IMR-90 (cell line): ENCODE measurements at regions not wholly inside any gene's neighbourhood (a gene's known extent, or its start where the extent isn't known, plus 50 kb on each side); places are given as distances from the start of the nearest gene placed in this dataset.

ENCODE experiments used
- ATAC-seq: fragments of 200-7000 bp; cut with Tn5 transposase; 2 replicates; pipeline ENCODE4 v1.9.1; 2020; ENCODE audit warnings: low read depth, mild to moderate bottlenecking, moderate library complexity
- BruUV-seq: library from RNA; stranded (reverse); fragments of 400-500 nt; replicated peaks from 2 replicates; lab custom pipeline; 2021; lab: Mats Ljungman, UMichigan
- CTCF ChIA-PET: fragments of 300-600 bp; formaldehyde crosslinking; extraction: SDS; loops from one replicate; lab custom pipeline; 2021; ENCODE audit warnings: antibody characterized with exemption; lab: Yijun Ruan, JAX
- POLR2A ChIA-PET: fragments of 300-600 bp; sonication (Branson Sonifier 250); formaldehyde crosslinking; loops from one replicate; lab custom pipeline; 2022; ENCODE audit warnings: antibody characterized with exemption; ENCODE audit not compliant: unreplicated experiment; lab: Charles Lee
- DNase-seq: peaks from one replicate; pipeline ENCODE4 v3.0.0; 2013
- H2AFZ ChIP-seq: replicated peaks from 2 replicates; pipeline ENCODE3; 2013; ENCODE audit warnings: low read length, mild to moderate bottlenecking; ENCODE audit not compliant: poor library complexity
- H2AK5ac ChIP-seq: 2 replicates; pipeline ENCODE4 v1.6.1; 2013; ENCODE audit warnings: low read depth, low read length, inconsistent platforms
- H2AK9ac ChIP-seq: replicated peaks from 2 replicates; pipeline ENCODE3; 2013; ENCODE audit warnings: mild to moderate bottlenecking, low read depth, low read length, moderate library complexity; ENCODE audit not compliant: poor library complexity
- H2BK120ac ChIP-seq: 2 replicates; pipeline ENCODE4 v1.6.1; 2013; ENCODE audit warnings: low read depth, low read length, inconsistent platforms
- H2BK15ac ChIP-seq: 3 replicates; pipeline ENCODE4 v1.6.1; 2013; ENCODE audit warnings: low read depth, low read length, inconsistent platforms
- H2BK20ac ChIP-seq: 2 replicates; pipeline ENCODE4 v1.6.1; 2013; ENCODE audit warnings: low read depth, mild to moderate bottlenecking, inconsistent platforms, low read length, moderate library complexity
- H2BK5ac ChIP-seq: 2 replicates; pipeline ENCODE4 v1.6.1; 2013; ENCODE audit warnings: mild to moderate bottlenecking, low read depth, low read length, inconsistent platforms; ENCODE audit not compliant: poor library complexity, severe bottlenecking
- H3K14ac ChIP-seq: replicated peaks from 2 replicates; pipeline ENCODE4 v1.6.1; 2013; ENCODE audit warnings: low read depth, low read length, inconsistent platforms
- H3K18ac ChIP-seq: 2 replicates; pipeline ENCODE4 v1.6.1; 2013; ENCODE audit warnings: low read depth, low read length, control low read depth
- H3K23ac ChIP-seq: 2 replicates; pipeline ENCODE4 v1.6.1; 2013; ENCODE audit warnings: low read depth, low read length, inconsistent platforms
- H3K27ac ChIP-seq: 2 replicates; pipeline ENCODE4 v1.5.1; 2013; ENCODE audit warnings: mild to moderate bottlenecking, control low read depth, low read length; ENCODE audit not compliant: insufficient read depth
- H3K27me3 ChIP-seq: 2 replicates; pipeline ENCODE4 v1.6.1; 2013; ENCODE audit warnings: low read length; ENCODE audit not compliant: control insufficient read depth, insufficient read depth
- H3K36me3 ChIP-seq: 2 replicates; pipeline ENCODE4 v1.6.1; 2013; ENCODE audit warnings: low read length, mixed read lengths; ENCODE audit not compliant: control insufficient read depth, insufficient read depth
- H3K4ac ChIP-seq: 2 replicates; pipeline ENCODE4 v1.6.1; 2013; ENCODE audit warnings: low read depth, low read length, inconsistent platforms
- H3K4me1 ChIP-seq: 2 replicates; pipeline ENCODE4 v1.6.1; 2013; ENCODE audit warnings: low read length, mixed read lengths; ENCODE audit not compliant: control insufficient read depth, insufficient read depth
- H3K4me2 ChIP-seq: 2 replicates; pipeline ENCODE4 v1.6.1; 2013; ENCODE audit warnings: low read depth, mild to moderate bottlenecking, control low read depth, low read length, moderate library complexity
- H3K4me3 ChIP-seq: 2 replicates; pipeline ENCODE4 v1.5.1; 2013; ENCODE audit warnings: low read depth, mild to moderate bottlenecking, control low read depth, low read length, moderate library complexity; ENCODE audit not compliant: insufficient read depth
- H3K56ac ChIP-seq: 2 replicates; pipeline ENCODE4 v1.6.1; 2013; ENCODE audit warnings: low read length, inconsistent platforms; ENCODE audit not compliant: insufficient read depth; ENCODE audit errors: extremely low read depth
- H3K79me1 ChIP-seq, 2 experiments: 2 replicates each; pipeline ENCODE4 v1.6.1; 2013; ENCODE audit warnings: low read length in 2 of 2, inconsistent platforms in 1 of 2, low read depth in 1 of 2
- H3K9ac ChIP-seq: 2 replicates; pipeline ENCODE4 v1.6.1; 2013; ENCODE audit warnings: low read depth, low read length, control low read depth
- H3K9me1 ChIP-seq: 2 replicates; pipeline ENCODE4 v1.6.1; 2013; ENCODE audit warnings: low read length, inconsistent platforms; ENCODE audit not compliant: insufficient read depth
- H3K9me3 ChIP-seq: 2 replicates; pipeline ENCODE4 v1.6.1; 2013; ENCODE audit warnings: low read length; ENCODE audit not compliant: control insufficient read depth, insufficient read depth
- H4K20me1 ChIP-seq: 2 replicates; pipeline ENCODE4 v1.6.1; 2013; ENCODE audit warnings: low read length, inconsistent platforms; ENCODE audit not compliant: insufficient read depth
- H4K5ac ChIP-seq: 2 replicates; pipeline ENCODE4 v1.6.1; 2013; ENCODE audit warnings: mild to moderate bottlenecking, low read depth, low read length, control low read depth
- H4K8ac ChIP-seq, 2 experiments: 2 replicates each; pipeline ENCODE4 v1.6.1; 2013; ENCODE audit warnings: low read depth in 2 of 2, low read length in 2 of 2, control low read depth in 1 of 2, inconsistent platforms in 1 of 2
- H4K91ac ChIP-seq: 2 replicates; pipeline ENCODE4 v1.6.1; 2013; ENCODE audit warnings: low read depth, low read length, inconsistent platforms; ENCODE audit not compliant: insufficient read depth
- BHLHE40 ChIP-seq: fragments of 150-350 bp; IDR thresholded peaks from 2 replicates; pipeline ENCODE4 v1.6.1; 2016; ENCODE audit warnings: mild to moderate bottlenecking, low read depth, low read length
- CTCF ChIP-seq: conservative IDR thresholded peaks from 2 replicates; pipeline ENCODE4 v1.5.1; 2012; ENCODE audit warnings: mild to moderate bottlenecking, low read depth, low read length, improper control_type of control experiment
- MAZ ChIP-seq: IDR thresholded peaks from 2 replicates; pipeline ENCODE4 v1.6.1; 2012; ENCODE audit warnings: low read depth, mild to moderate bottlenecking, low read length, improper control_type of control experiment, moderate library complexity, borderline replicate concordance
- MXI1 ChIP-seq: IDR thresholded peaks from 2 replicates; pipeline ENCODE4 v1.6.1; 2012; ENCODE audit warnings: low read depth, mild to moderate bottlenecking, low read length, moderate library complexity, borderline replicate concordance
- RCOR1 ChIP-seq: IDR thresholded peaks from 2 replicates; pipeline ENCODE4 v1.6.1; 2012; ENCODE audit warnings: mild to moderate bottlenecking, low read length, improper control_type of control experiment; ENCODE audit not compliant: insufficient replicate concordance
- RFX5 ChIP-seq: IDR thresholded peaks from 2 replicates; pipeline ENCODE4 v1.8.0; 2012; ENCODE audit warnings: low read depth, mild to moderate bottlenecking, low read length, moderate library complexity
- SMC3 ChIP-seq: fragments of 150-350 bp; IDR thresholded peaks from 2 replicates; pipeline ENCODE4 v1.6.1; 2016; ENCODE audit warnings: low read depth, mild to moderate bottlenecking, antibody characterized with exemption, low read length, moderate library complexity
- WGBS, 2 experiments: methylation state at CpG; one replicate each; pipeline versions ENCODE4 v1.1.5 to v1.1.7; 2013; ENCODE audit warnings: missing lambda C conversion rate in 2 of 2; ENCODE audit not compliant: insufficient read length in 1 of 2; ENCODE audit errors: extremely low coverage in 2 of 2; 5-methylcytosine and 5-hydroxymethylcytosine counted together
- dilution Hi-C: fragments of 300-500 bp; cut with HindIII; formaldehyde crosslinking; loops from one replicate; pipeline ENCODE4 v1.14.3; 2018; ENCODE audit warnings: low sequenced_read_pairs; ENCODE audit not compliant: unreplicated experiment
- in situ Hi-C: fragments of 300-500 bp; cut with MboI; formaldehyde crosslinking; loops from 3 replicates; pipeline ENCODE4 v1.14.3; 2019; ENCODE audit warnings: low sequenced_read_pairs, inconsistent platforms, mixed read lengths
- intact Hi-C: fragments of 100-400 bp; cut with micrococcal nuclease; formaldehyde crosslinking; loops from 2 replicates; pipeline ENCODE4 v1.10.0; 2022

DNA sequence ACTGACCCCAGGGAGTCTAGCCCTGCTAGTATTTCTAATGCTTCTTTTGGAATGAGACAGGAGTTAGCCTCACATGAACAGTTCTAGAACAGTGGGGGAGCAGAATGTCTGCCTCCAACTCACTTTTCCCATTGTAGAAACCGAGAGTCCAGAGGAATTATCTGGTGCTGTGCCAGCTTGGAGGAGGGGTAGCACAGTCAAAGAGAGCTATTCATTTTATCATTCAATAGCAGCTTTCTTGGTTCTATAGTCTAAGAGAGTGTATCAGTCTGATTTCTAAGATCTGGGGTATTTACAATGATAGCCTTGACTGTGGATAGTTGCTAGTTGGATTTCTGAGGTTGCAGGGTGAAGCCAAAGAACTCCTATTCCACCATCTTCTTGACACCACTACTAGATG, 448.2 kb downstream of the RFPL4B start:
- no peak overlapping the region for H4K5ac ChIP-seq
- no TSS peak for BruUV-seq
- H2BK20ac ChIP-seq: no peak overlapping the region
- no peaks in the 10 kb centered on the region for H3K9me1 ChIP-seq
- CTCF ChIA-PET: no interaction called here
- H3K27me3 ChIP-seq: no peaks in the 10 kb centered on the region
- H4K20me1 ChIP-seq: no peaks in the 10 kb centered on the region
- WGBS, 2 experiments: no CpG with 5 or more reads among the region's 1 CpG
- intact Hi-C loops: no loop called here
- no peak overlapping the region for H2BK120ac ChIP-seq
- no peak overlapping the region for H2BK15ac ChIP-seq
- no peak overlapping the region for H3K27ac ChIP-seq
- POLR2A ChIA-PET: no interaction called here
- no peak overlapping the region for H3K4ac ChIP-seq
- no peaks in the 10 kb centered on the region for H3K36me3 ChIP-seq
- DNase-seq: no peak
- dilution Hi-C loops: no loop called here
- no peak overlapping the region for H3K4me3 ChIP-seq
- H3K9ac ChIP-seq: no peak overlapping the region
- no peaks in the 10 kb centered on the region for H3K79me1 ChIP-seq
- no peak overlapping the region for H3K18ac ChIP-seq
- H3K4me2 ChIP-seq: no peak overlapping the region
- H3K14ac ChIP-seq: no peak overlapping the region
- in situ Hi-C loops: no loop called here
- H4K8ac ChIP-seq: no peak overlapping the region
- H2AK5ac ChIP-seq: no peak overlapping the region
- H3K4me1 ChIP-seq: no peaks in the 10 kb centered on the region
- H3K23ac ChIP-seq: no peak overlapping the region
- H4K91ac ChIP-seq: no peak overlapping the region
- no peak overlapping the region for H2AK9ac ChIP-seq
- no peak overlapping the region for H2AFZ ChIP-seq
- peaks cover 3% of the 10 kb centered on the region; the same call in 1 of the 2 replicates for H3K9me3 ChIP-seq
- H2BK5ac ChIP-seq: no peak overlapping the region
- H3K56ac ChIP-seq: no peak overlapping the region
- no peak for ATAC-seq
- no peak for TF ChIP-seq RCOR1
- TF ChIP-seq BHLHE40: no peak
- TF ChIP-seq MAZ: no peak
- TF ChIP-seq RFX5: no peak
- TF ChIP-seq CTCF: no peak
- no peak for TF ChIP-seq SMC3
- no peak for TF ChIP-seq MXI1
